Heart left ventricle (tissue), 13 donors: ENCODE measurements at regions not wholly inside any gene's neighbourhood (a gene's known extent, or its start where the extent isn't known, plus 50 kb on each side); places are given as distances from the start of the nearest gene placed in this dataset.
"Not testable (repeated sequence)": the region's sequence is repeated elsewhere in the genome, so short reads cannot be mapped to it uniquely, and the experiment has no call there.

Experiments used
- CTCF ChIP-seq, 12 donors: fragments of 200-600 bp; sonication (generic) in 4 of 12; IDR thresholded peaks; one replicate each; pipeline versions ENCODE4 v1.5.0 to v1.8.0; 2018 to 2022; ENCODE audit warnings: antibody characterized with exemption in 12 of 12, mild to moderate bottlenecking in 5 of 12
- POLR2A ChIP-seq, 2 donors: fragments of 450-650 bp; IDR thresholded peaks; one replicate each; pipeline ENCODE4 v1.6.1; 2017; ENCODE audit warnings: antibody characterized with exemption in 2 of 2, mild to moderate bottlenecking in 2 of 2, moderate library complexity in 2 of 2
- donor health status: ischemic (EF 13 %, LVEDD 7.1; RV severe dilation, severe dysfunction).
- donor health status: DM: no; HTN: yes; CAD: no.
- donor health status: DM: no; HTN: no; CAD: no.
- donor health status: ischemic (EF 25% LVEDD 6.9; RV normal size, moderate dysfunction).
- donor health status: ischemic (EF 25% LVEDD 5.7; RV mildly dilated, moderate dysfunction).
- donor health status: ischemic (EF 35%, LVEDD 5.7; RV mildly dilated, moderate dysfunction).
- donor health status: nonischemic (EF 11% LVEDD 7.7; RV severe dilation, severe dysfunction).
- donor health status: DM: yes; HTN: yes; CAD: no.
- donor health status: PGD.
- donor health status: ischemic (EF 29% LVEDD 5.4; RV normal size, mild dysfunction).
- donor health status: nonischemic (EF 23%, LVEDD 6.1; RV moderate dilation, normal function).

GRCh38 chr7:104276730-104277129, 51.7 kb upstream of the LHFPL3 start:
- not testable (repeated sequence) for TF ChIP-seq CTCF, POLR2A (IDR thresholded peaks at IDR 0.05)
